Endothelial cell of umbilical vein (primary cell): ENCODE measurements at regions not wholly inside any gene's neighbourhood (a gene's known extent, or its start where the extent isn't known, plus 50 kb on each side); places are given as distances from the start of the nearest gene placed in this dataset.

Experiments
- EZH2 ChIP-seq: IDR thresholded peaks from 2 replicates; pipeline ENCODE4 v1.6.1; 2012; ENCODE audit warnings: borderline replicate concordance, low read depth, mild to moderate bottlenecking, moderate library complexity, low read length, inconsistent platforms; ENCODE audit not compliant: severe bottlenecking
- MAX ChIP-seq: IDR thresholded peaks from 2 replicates; pipeline ENCODE4 v1.6.1; 2011; ENCODE audit not compliant: insufficient read depth, insufficient read length
- MYC ChIP-seq: IDR thresholded peaks from one replicate; pipeline ENCODE4 v1.6.1; 2011; ENCODE audit warnings: mild to moderate bottlenecking, low read depth, low read length
- TF ChIP-seq, protein P1 (sequence below), 2 donors: IDR thresholded peaks; 1 replicate in 1 of 2; 2 replicates in 1 of 2; pipeline ENCODE4 v1.5.1; 2011; ENCODE audit warnings: low read length in 2 of 2, mild to moderate bottlenecking in 2 of 2, moderate library complexity in 2 of 2, control low read depth in 1 of 2, inconsistent platforms in 1 of 2, low read depth in 1 of 2; ENCODE audit not compliant: insufficient read depth in 1 of 2; ENCODE audit errors: extremely low read depth in 1 of 2

- TF ChIP-seq MAX, result no peak
- TF ChIP-seq MYC, result no peak
- TF ChIP-seq, protein P1, sequence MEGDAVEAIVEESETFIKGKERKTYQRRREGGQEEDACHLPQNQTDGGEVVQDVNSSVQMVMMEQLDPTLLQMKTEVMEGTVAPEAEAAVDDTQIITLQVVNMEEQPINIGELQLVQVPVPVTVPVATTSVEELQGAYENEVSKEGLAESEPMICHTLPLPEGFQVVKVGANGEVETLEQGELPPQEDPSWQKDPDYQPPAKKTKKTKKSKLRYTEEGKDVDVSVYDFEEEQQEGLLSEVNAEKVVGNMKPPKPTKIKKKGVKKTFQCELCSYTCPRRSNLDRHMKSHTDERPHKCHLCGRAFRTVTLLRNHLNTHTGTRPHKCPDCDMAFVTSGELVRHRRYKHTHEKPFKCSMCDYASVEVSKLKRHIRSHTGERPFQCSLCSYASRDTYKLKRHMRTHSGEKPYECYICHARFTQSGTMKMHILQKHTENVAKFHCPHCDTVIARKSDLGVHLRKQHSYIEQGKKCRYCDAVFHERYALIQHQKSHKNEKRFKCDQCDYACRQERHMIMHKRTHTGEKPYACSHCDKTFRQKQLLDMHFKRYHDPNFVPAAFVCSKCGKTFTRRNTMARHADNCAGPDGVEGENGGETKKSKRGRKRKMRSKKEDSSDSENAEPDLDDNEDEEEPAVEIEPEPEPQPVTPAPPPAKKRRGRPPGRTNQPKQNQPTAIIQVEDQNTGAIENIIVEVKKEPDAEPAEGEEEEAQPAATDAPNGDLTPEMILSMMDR (IDR thresholded peaks at IDR 0.05; ENCODE audit: extremely low read depth in 1 of 2, insufficient read depth in 1 of 2, low read depth in 1 of 2, low read length in 2 of 2), result no peak
- TF ChIP-seq EZH2, result no peak
Measured at GRCh38 chr13:38008636-38009035, 139.1 kb upstream of the TRPC4 start.
